Upper lobe of left lung (tissue), 6 donors: ENCODE measurements at regions not wholly inside any gene's neighbourhood (a gene's known extent, or its start where the extent isn't known, plus 50 kb on each side); places are given as distances from the start of the nearest gene placed in this dataset.
A peak's percentile ranks its signal among the peaks of the same experiment; 100 is the strongest.

Experiments used
- ATAC-seq, 2 donors: fragments of 200-7000 bp; cut with Tn5 transposase; one replicate each; pipeline ENCODE4 v1.9.1; 2022; ENCODE audit warnings: mild to moderate bottlenecking in 2 of 2, moderate library complexity in 2 of 2; ENCODE audit not compliant: low FRiP score in 2 of 2
- DNase-seq, 2 donors: peaks; one replicate each; pipeline ENCODE4 v3.0.0-alpha.2; 2019 to 2020
- H3K27ac ChIP-seq, 4 donors: fragments of 200-600 bp; sonication (generic); one replicate each; pipeline ENCODE4 v1.5.1; 2016 to 2019
- H3K27me3 ChIP-seq, 4 donors: fragments of 200-600 bp; sonication (generic); one replicate each; pipeline ENCODE4 v1.5.1; 2017 to 2019
- H3K36me3 ChIP-seq, 4 donors: fragments of 200-600 bp; sonication (generic); one replicate each; pipeline ENCODE4 v1.5.1; 2016 to 2019
- H3K4me1 ChIP-seq, 4 donors: fragments of 200-600 bp; sonication (generic); one replicate each; pipeline ENCODE4 v1.5.1; 2018 to 2019
- H3K4me3 ChIP-seq, 4 donors: fragments of 200-600 bp; sonication (generic); one replicate each; pipeline ENCODE4 v1.5.1; 2017 to 2019; ENCODE audit warnings: mild to moderate bottlenecking in 2 of 4, moderate library complexity in 1 of 4
- H3K9me3 ChIP-seq, 4 donors: fragments of 200-600 bp; sonication (generic); one replicate each; pipeline ENCODE4 v1.5.1; 2018 to 2019
- EP300 ChIP-seq, 4 donors: sonication (generic); formaldehyde crosslinking; IDR thresholded peaks; one replicate each; pipeline ENCODE4 v1.5.1; 2017; ENCODE audit warnings: antibody characterized with exemption in 4 of 4, control low read depth in 2 of 4
- POLR2A ChIP-seq, 4 donors: fragments of 450-650 bp; IDR thresholded peaks; one replicate each; pipeline ENCODE4 v1.5.1; 2016 to 2017; ENCODE audit warnings: antibody characterized with exemption in 4 of 4, mild to moderate bottlenecking in 2 of 4
- POLR2AphosphoS5 ChIP-seq, 2 donors: sonication (generic); formaldehyde crosslinking; IDR thresholded peaks; one replicate each; pipeline ENCODE4 v1.5.1; 2017; ENCODE audit warnings: antibody characterized with exemption in 2 of 2
- whole genome bisulfite sequencing, 2 donors: methylation state at CpG; one replicate each; pipeline ENCODE4 v1.1.5; 2017 to 2018; 5-methylcytosine and 5-hydroxymethylcytosine counted together
- TF ChIP-seq, protein P1 (sequence below), 6 experiments: fragments of 450-650 bp in 4 of 6; fragments of 200-600 bp in 2 of 6; sonication (generic) in 2 of 6; IDR thresholded peaks; one replicate each; pipeline ENCODE4 v1.5.1; 2016 to 2019; ENCODE audit warnings: antibody characterized with exemption in 6 of 6
- donor health status: DM: no; HTN: no; CAD: no; lungs with moderate emphysema.
- donor health status: DM: no; HTN: yes; CAD: no; lungs with severe emphysema.

GRCh38 chr10:118408181-118408580, 66.1 kb upstream of the FAM204A start:
- Histone ChIP-seq H3K9me3 (no peaks in the 10 kb centered on the region), H3K27me3 (no peaks in the 10 kb centered on the region), H3K36me3 (no peaks in the 10 kb centered on the region), H3K4me1 (peaks cover 0 to 10% (median 2%) of the 10 kb centered on the region in 4 donors), H3K27ac (no peak overlapping the region), H3K4me3 (no peak overlapping the region)
- no peak for TF ChIP-seq POLR2AphosphoS5 (IDR thresholded peaks at IDR 0.05)
- no peak for TF ChIP-seq EP300 (IDR thresholded peaks at IDR 0.05)
- TF ChIP-seq POLR2A (IDR thresholded peaks at IDR 0.05): no peak
- TF ChIP-seq, protein P1, sequence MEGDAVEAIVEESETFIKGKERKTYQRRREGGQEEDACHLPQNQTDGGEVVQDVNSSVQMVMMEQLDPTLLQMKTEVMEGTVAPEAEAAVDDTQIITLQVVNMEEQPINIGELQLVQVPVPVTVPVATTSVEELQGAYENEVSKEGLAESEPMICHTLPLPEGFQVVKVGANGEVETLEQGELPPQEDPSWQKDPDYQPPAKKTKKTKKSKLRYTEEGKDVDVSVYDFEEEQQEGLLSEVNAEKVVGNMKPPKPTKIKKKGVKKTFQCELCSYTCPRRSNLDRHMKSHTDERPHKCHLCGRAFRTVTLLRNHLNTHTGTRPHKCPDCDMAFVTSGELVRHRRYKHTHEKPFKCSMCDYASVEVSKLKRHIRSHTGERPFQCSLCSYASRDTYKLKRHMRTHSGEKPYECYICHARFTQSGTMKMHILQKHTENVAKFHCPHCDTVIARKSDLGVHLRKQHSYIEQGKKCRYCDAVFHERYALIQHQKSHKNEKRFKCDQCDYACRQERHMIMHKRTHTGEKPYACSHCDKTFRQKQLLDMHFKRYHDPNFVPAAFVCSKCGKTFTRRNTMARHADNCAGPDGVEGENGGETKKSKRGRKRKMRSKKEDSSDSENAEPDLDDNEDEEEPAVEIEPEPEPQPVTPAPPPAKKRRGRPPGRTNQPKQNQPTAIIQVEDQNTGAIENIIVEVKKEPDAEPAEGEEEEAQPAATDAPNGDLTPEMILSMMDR (IDR thresholded peaks at IDR 0.05): no peak
- ATAC-seq (no peak), DNase-seq (peak in 1 of 2 donors; percentile 27)
- WGBS, 2 donors: 82 to 85% methylated on average over 8 to 9 of the region's 9 CpGs

- Histone ChIP-seq H3K36me3 (no peaks in the 10 kb centered on the region), H3K4me3 (no peak overlapping the region), H3K4me1 (peaks cover 0 to 10% (median 2%) of the 10 kb centered on the region in 4 donors), H3K27ac (no peak overlapping the region), H3K27me3 (no peaks in the 10 kb centered on the region), H3K9me3 (no peaks in the 10 kb centered on the region)
- TF ChIP-seq, protein P1 (IDR thresholded peaks at IDR 0.05): no peak
- no peak for TF ChIP-seq POLR2AphosphoS5 (IDR thresholded peaks at IDR 0.05)
- no peak for TF ChIP-seq POLR2A (IDR thresholded peaks at IDR 0.05)
- no peak for TF ChIP-seq EP300 (IDR thresholded peaks at IDR 0.05)
- DNase-seq (no peak), ATAC-seq (no peak)
- WGBS, 2 donors: 71 to 76% methylated on average over 4 to 5 of the region's 5 CpGs
Observed at GRCh38 chr10:118407777-118408176, 65.7 kb upstream of the FAM204A start.

- Histone ChIP-seq H3K9me3 (no peaks in the 10 kb centered on the region), H3K27ac (no peak overlapping the region), H3K4me1 (peaks cover 0 to 10% (median 2%) of the 10 kb centered on the region in 4 donors), H3K27me3 (no peaks in the 10 kb centered on the region), H3K4me3 (no peak overlapping the region), H3K36me3 (no peaks in the 10 kb centered on the region)
- DNase-seq: no peak
- no peak for ATAC-seq
- no peak for TF ChIP-seq POLR2AphosphoS5 (IDR thresholded peaks at IDR 0.05)
- TF ChIP-seq, protein P1 (IDR thresholded peaks at IDR 0.05): no peak
- no peak for TF ChIP-seq POLR2A (IDR thresholded peaks at IDR 0.05)
Observed at GRCh38 chr10:118407026-118407425, 64.9 kb upstream of the FAM204A start.

- TF ChIP-seq, protein P1 (IDR thresholded peaks at IDR 0.05): no peak
- no peak for TF ChIP-seq POLR2A (IDR thresholded peaks at IDR 0.05)
- no peak for TF ChIP-seq EP300 (IDR thresholded peaks at IDR 0.05)
- TF ChIP-seq POLR2AphosphoS5 (IDR thresholded peaks at IDR 0.05): no peak
- 52 to 58% methylated on average over 3 of the region's 3 CpGs for WGBS, 2 donors
- Histone ChIP-seq H3K9me3 (no peaks in the 10 kb centered on the region), H3K4me3 (no peak overlapping the region), H3K36me3 (no peaks in the 10 kb centered on the region), H3K27ac (no peak overlapping the region), H3K4me1 (peaks cover 0 to 10% (median 2%) of the 10 kb centered on the region in 4 donors), H3K27me3 (no peaks in the 10 kb centered on the region)
- ATAC-seq (no peak), DNase-seq (no peak)
Observed at GRCh38 chr10:118405928-118406327, 63.8 kb upstream of the FAM204A start.

- DNase-seq (no peak), ATAC-seq (no peak)
- 83 to 84% methylated on average over 3 of the region's 3 CpGs for WGBS, 2 donors
- H3K4me1 ChIP-seq: peaks cover 0 to 10% (median 2%) of the 10 kb centered on the region in 4 donors
- no peaks in the 10 kb centered on the region for H3K9me3 ChIP-seq
- H3K36me3 ChIP-seq: no peaks in the 10 kb centered on the region
- H3K4me3 ChIP-seq: no peak overlapping the region
- no peaks in the 10 kb centered on the region for H3K27me3 ChIP-seq
- no peak overlapping the region for H3K27ac ChIP-seq
- no peak for TF ChIP-seq POLR2A (IDR thresholded peaks at IDR 0.05)
- no peak for TF ChIP-seq EP300 (IDR thresholded peaks at IDR 0.05)
- TF ChIP-seq POLR2AphosphoS5 (IDR thresholded peaks at IDR 0.05): no peak
- TF ChIP-seq, protein P1 (IDR thresholded peaks at IDR 0.05): no peak
Observed at GRCh38 chr10:118403967-118404366, 61.8 kb upstream of the FAM204A start.
